ENCODE measurements at regions not wholly inside any gene's neighbourhood (a gene's known extent, or its start where the extent isn't known, plus 50 kb on each side); places are given as distances from the start of the nearest gene placed in this dataset.

- no peak for TF ChIP-seq CTCF (IDR thresholded peaks at IDR 0.05; ENCODE audit: extremely low read depth, insufficient read depth, missing control alignments)
- no peak for DNase-seq (ENCODE audit: low spot score)
- in situ Hi-C loops (cut with MboI; ENCODE audit: low pct_unique_long_range_greater_than_20kb, low sequenced_read_pairs, unreplicated experiment), result no loop called here
Measured at GRCh38 chr2:5538772-5539171, 153.4 kb upstream of the SOX11 start.

GRCh38 chr2:5539282-5540165, 152.7 kb upstream of the SOX11 start:
- DNase-seq (ENCODE audit: low spot score), result no peak
- in situ Hi-C loops (cut with MboI; ENCODE audit: low pct_unique_long_range_greater_than_20kb, low sequenced_read_pairs, unreplicated experiment), result no loop called here
- TF ChIP-seq CTCF (IDR thresholded peaks at IDR 0.05; ENCODE audit: extremely low read depth, insufficient read depth, missing control alignments), result no peak

GRCh38 chr2:5540856-5541255, 151.3 kb upstream of the SOX11 start:
- no peak for TF ChIP-seq CTCF (IDR thresholded peaks at IDR 0.05; ENCODE audit: extremely low read depth, insufficient read depth, missing control alignments)
- DNase-seq (ENCODE audit: low spot score), result no peak
- in situ Hi-C loops (cut with MboI; ENCODE audit: low pct_unique_long_range_greater_than_20kb, low sequenced_read_pairs, unreplicated experiment), result no loop called here

- DNase-seq (ENCODE audit: low spot score), result no peak
- in situ Hi-C loops (cut with MboI; ENCODE audit: low pct_unique_long_range_greater_than_20kb, low sequenced_read_pairs, unreplicated experiment), result no loop called here
- no peak for TF ChIP-seq CTCF (IDR thresholded peaks at IDR 0.05; ENCODE audit: extremely low read depth, insufficient read depth, missing control alignments)
Measured at GRCh38 chr2:5544205-5544786, 147.9 kb upstream of the SOX11 start.

GRCh38 chr2:5546181-5546580, 146.0 kb upstream of the SOX11 start:
- in situ Hi-C loops (cut with MboI; ENCODE audit: low pct_unique_long_range_greater_than_20kb, low sequenced_read_pairs, unreplicated experiment), result no loop called here
- TF ChIP-seq CTCF (IDR thresholded peaks at IDR 0.05; ENCODE audit: extremely low read depth, insufficient read depth, missing control alignments), result no peak
- DNase-seq (ENCODE audit: low spot score), result no peak

- no peak for DNase-seq (ENCODE audit: low spot score)
- in situ Hi-C loops (cut with MboI; ENCODE audit: low pct_unique_long_range_greater_than_20kb, low sequenced_read_pairs, unreplicated experiment), result no loop called here
- no peak for TF ChIP-seq CTCF (IDR thresholded peaks at IDR 0.05; ENCODE audit: extremely low read depth, insufficient read depth, missing control alignments)
Measured at GRCh38 chr2:5548991-5549715, 143.0 kb upstream of the SOX11 start.
